ENCODE measurements at regions not wholly inside any gene's neighbourhood (a gene's known extent, or its start where the extent isn't known, plus 50 kb on each side); places are given as distances from the start of the nearest gene placed in this dataset.

DNA sequence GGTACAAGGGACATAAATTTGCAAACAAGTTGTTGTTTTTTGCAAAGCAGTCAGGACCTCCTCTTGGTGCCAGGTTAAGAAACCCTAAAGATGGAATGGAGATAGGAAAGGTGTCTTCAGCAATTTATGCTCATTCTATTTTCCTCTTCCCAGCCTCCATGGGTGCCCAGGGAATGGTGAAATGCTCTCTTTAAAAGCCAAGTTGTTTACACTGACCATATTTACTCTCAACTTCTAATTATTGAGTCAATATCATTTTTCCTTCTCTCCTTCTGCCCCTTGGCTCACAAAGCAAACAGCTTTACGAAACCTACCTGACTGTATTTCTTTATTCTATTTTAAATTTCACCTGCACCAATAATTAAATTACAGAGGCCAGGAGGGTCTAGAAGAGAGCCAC, 138.5 kb upstream of the IRX3 start:
- Mint-ChIP-seq H3K4me3 (no peak overlapping the region), H3K9me3 (no peaks in the 10 kb centered on the region), H3K27me3 (peaks cover 17 to 53% of the 10 kb centered on the region in 2 donors), H3K4me1 (ENCODE audit: low read depth in 2 of 2) (peaks cover 0 to 1% of the 10 kb centered on the region in 2 donors), H3K36me3 (ENCODE audit: insufficient read depth) (peaks cover 3% of the 10 kb centered on the region), H3K27ac (no peak overlapping the region)
- DNase-seq: no peak
- no peak for ATAC-seq (replicated peaks)

DNA sequence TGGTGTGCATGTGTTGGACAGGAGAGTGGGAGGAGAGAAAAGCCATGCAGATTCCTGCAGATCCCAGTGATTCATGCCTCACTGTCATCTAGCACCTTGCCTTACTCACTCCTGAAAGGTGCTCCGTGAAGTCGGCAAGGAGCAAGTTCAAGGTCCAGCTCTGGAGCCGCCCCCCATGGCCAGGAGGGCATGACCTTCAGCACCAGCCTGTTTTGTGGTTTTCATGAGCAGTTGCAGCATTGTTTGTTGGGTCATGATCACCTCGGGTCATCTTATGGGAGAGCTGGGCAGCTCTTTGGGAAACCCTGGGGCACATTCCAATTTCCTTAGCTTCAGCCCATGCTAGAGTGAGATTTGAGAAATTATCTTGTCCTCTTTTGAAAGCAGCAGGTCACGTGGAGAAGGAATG, 137.5 kb upstream of the IRX3 start:
- ATAC-seq (replicated peaks): no peak
- peaks cover 0 to 1% of the 10 kb centered on the region in 2 donors for H3K4me1 Mint-ChIP-seq (ENCODE audit: low read depth in 2 of 2)
- DNase-seq: no peak
- H3K36me3 Mint-ChIP-seq (ENCODE audit: insufficient read depth): peaks cover 3% of the 10 kb centered on the region
- peaks cover 17 to 44% of the 10 kb centered on the region in 2 donors for H3K27me3 Mint-ChIP-seq
- no peak overlapping the region for H3K4me3 Mint-ChIP-seq
- H3K27ac Mint-ChIP-seq: no peak overlapping the region
- H3K9me3 Mint-ChIP-seq: no peaks in the 10 kb centered on the region

DNA sequence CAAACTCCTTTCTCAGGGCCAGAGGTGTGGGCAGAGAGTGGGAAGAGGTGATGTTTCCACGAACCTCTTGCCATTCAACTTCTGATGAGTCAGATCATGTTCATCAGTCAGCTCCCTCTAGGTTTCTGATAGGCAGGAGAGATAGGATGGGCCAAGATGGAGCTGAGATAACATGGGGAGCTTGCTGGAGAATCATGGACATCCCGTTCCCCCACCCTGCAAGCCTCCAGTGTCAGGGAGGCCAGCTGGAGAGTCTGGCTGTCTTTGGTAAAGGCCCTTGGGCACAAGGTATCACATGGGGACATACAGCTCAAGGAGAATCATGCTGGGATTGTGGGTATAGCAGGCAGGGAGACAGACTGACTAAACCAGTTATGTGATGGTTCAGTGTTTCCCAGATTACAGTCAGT, 136.0 kb upstream of the IRX3 start:
- DNase-seq: no peak
- Mint-ChIP-seq H3K4me1 (ENCODE audit: low read depth in 2 of 2) (peaks cover 0 to 1% of the 10 kb centered on the region in 2 donors), H3K27me3 (peaks cover 17 to 34% of the 10 kb centered on the region in 2 donors), H3K4me3 (no peak overlapping the region), H3K36me3 (ENCODE audit: insufficient read depth) (peaks cover 3% of the 10 kb centered on the region), H3K9me3 (no peaks in the 10 kb centered on the region), H3K27ac (no peak overlapping the region)
- ATAC-seq (replicated peaks): no peak

DNA sequence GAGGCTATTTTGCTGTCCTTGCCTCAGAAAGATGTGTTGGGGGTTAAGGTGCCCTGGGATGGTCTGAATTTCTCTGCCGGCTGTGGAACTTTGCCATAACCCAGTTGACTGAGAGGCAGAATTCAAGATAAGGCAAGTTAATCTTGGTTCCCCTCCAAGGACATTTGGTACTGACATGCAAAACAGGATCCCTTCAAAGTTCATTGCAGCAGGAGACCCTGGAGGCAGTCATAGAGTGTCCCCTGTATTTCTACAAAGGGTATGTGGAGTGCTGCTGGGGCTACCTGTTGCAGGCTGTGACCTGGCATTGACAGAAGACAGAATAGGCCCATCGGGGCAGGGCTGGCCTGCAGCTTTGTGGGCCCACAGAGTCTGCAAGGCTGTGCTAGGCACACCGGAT, 135.6 kb upstream of the IRX3 start:
- Mint-ChIP-seq H3K9me3 (no peaks in the 10 kb centered on the region), H3K27ac (no peak overlapping the region), H3K36me3 (ENCODE audit: insufficient read depth) (peaks cover 3% of the 10 kb centered on the region), H3K4me1 (ENCODE audit: low read depth in 2 of 2) (peaks cover 0 to 1% of the 10 kb centered on the region in 2 donors), H3K4me3 (no peak overlapping the region), H3K27me3 (peaks cover 16 to 31% of the 10 kb centered on the region in 2 donors)
- DNase-seq: no peak
- no peak for ATAC-seq (replicated peaks)

DNA sequence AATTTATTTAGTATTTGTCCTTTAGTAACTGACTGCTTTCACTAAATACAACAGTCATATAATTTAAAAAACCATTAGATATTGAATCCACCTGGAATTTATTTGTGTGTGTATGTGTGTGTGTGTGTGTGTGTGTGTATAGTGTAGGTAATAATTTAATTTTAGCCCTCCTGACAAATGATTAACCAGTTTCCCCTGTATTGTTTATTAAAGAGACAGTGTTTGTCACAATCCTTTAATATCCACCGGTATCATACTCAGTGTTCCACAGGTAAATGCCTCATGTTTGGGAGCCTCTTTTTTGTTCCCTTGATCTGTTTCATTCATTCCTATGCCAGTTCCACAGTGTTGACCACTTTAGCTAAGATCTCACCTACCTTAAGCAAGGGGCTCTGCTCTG, 134.6 kb upstream of the IRX3 start:
- Mint-ChIP-seq H3K4me1 (ENCODE audit: low read depth in 2 of 2) (peaks cover 0 to 1% of the 10 kb centered on the region in 2 donors), H3K9me3 (no peaks in the 10 kb centered on the region)

DNA sequence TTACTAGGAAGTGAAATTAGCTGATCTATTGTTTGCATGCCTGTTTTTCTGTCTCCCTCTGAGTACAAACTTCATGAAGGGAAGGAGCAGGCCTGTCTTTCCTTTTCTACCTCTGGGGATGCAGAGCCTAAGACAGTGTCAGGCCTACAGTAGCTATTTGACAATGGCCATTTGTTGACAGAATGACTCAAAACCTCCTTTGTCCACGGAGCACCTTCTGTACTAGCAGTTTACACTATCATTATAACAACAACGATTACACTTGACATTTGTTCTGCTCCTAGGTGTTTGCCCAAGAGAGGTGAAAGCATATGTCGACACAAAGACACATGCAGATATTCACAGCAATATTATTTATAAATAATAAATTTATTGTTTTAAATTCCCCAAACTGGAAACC, 132.3 kb upstream of the IRX3 start:
- H3K36me3 Mint-ChIP-seq (ENCODE audit: insufficient read depth): no peaks in the 10 kb centered on the region
- H3K27me3 Mint-ChIP-seq: peaks cover 0 to 9% of the 10 kb centered on the region in 2 donors
- DNase-seq (no peak), ATAC-seq (replicated peaks) (no peak)
- H3K9me3 Mint-ChIP-seq: no peaks in the 10 kb centered on the region
- no peak overlapping the region for H3K27ac Mint-ChIP-seq
- peaks cover 0 to 1% of the 10 kb centered on the region in 2 donors for H3K4me1 Mint-ChIP-seq (ENCODE audit: low read depth in 2 of 2)
- H3K4me3 Mint-ChIP-seq: no peak overlapping the region

More for the DNA sequence above, 134.6 kb upstream of the IRX3 start:
- Mint-ChIP-seq H3K4me3 (no peak overlapping the region), H3K27ac (no peak overlapping the region), H3K27me3 (peaks cover 7 to 22% of the 10 kb centered on the region in 2 donors), H3K36me3 (ENCODE audit: insufficient read depth) (peaks cover 2% of the 10 kb centered on the region)
- ATAC-seq (replicated peaks) (no peak), DNase-seq (no peak)

DNA sequence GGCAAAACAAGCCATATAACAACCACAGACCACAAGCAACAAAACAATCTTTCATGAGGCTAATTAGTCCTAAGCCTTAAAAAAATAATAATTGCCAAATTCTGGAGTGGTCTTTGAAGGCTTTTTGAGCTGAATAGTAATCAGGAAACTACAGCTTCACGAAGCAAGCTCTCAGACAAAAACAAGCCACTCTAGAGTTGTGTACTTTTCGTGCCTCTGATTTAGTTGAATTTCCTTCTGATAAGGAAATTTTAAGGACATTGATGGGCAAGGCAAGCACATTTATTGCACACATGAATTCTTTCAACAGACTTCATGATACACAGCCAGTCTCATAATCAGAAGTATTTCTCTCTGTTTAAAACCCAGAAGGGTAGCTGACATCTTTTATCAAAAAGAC, 130.8 kb upstream of the IRX3 start:
- no peak for ATAC-seq (replicated peaks)
- peaks cover 0 to 1% of the 10 kb centered on the region in 2 donors for H3K4me1 Mint-ChIP-seq (ENCODE audit: low read depth in 2 of 2)
- H3K9me3 Mint-ChIP-seq: no peaks in the 10 kb centered on the region

DNA sequence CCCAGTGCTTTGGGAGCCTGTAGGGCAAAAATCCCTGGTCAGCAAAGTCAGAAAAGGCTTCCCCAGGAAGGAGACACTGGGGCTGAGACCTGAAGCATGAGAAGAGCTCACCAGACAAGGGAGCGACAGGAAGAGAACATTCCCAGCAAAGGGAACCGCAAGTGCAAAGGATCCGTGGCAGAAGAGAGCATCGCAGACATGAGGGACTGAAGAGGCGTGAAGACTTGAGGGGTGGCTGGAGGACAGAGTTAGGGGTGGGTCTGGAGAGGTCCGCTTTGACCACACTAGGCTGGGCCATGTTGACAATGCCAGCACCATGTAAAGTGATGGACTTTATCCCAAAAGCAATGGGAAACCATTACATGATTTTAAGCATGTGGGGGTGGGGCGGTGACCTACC, 128.1 kb upstream of the IRX3 start:
- H3K9me3 Mint-ChIP-seq: no peaks in the 10 kb centered on the region
- DNase-seq (no peak), ATAC-seq (replicated peaks) (no peak)
- no peak overlapping the region for H3K4me3 Mint-ChIP-seq
- peaks cover 0 to 8% of the 10 kb centered on the region in 2 donors for H3K27me3 Mint-ChIP-seq
- H3K36me3 Mint-ChIP-seq (ENCODE audit: insufficient read depth): no peaks in the 10 kb centered on the region
- H3K27ac Mint-ChIP-seq: no peak overlapping the region
- H3K4me1 Mint-ChIP-seq (ENCODE audit: low read depth in 2 of 2): no peaks in the 10 kb centered on the region

More for the DNA sequence above, 130.8 kb upstream of the IRX3 start:
- peaks cover 0 to 4% of the 10 kb centered on the region in 2 donors for H3K27me3 Mint-ChIP-seq
- H3K4me3 Mint-ChIP-seq: no peak overlapping the region
- no peak for DNase-seq
- no peaks in the 10 kb centered on the region for H3K36me3 Mint-ChIP-seq (ENCODE audit: insufficient read depth)
- H3K27ac Mint-ChIP-seq: no peak overlapping the region

DNA sequence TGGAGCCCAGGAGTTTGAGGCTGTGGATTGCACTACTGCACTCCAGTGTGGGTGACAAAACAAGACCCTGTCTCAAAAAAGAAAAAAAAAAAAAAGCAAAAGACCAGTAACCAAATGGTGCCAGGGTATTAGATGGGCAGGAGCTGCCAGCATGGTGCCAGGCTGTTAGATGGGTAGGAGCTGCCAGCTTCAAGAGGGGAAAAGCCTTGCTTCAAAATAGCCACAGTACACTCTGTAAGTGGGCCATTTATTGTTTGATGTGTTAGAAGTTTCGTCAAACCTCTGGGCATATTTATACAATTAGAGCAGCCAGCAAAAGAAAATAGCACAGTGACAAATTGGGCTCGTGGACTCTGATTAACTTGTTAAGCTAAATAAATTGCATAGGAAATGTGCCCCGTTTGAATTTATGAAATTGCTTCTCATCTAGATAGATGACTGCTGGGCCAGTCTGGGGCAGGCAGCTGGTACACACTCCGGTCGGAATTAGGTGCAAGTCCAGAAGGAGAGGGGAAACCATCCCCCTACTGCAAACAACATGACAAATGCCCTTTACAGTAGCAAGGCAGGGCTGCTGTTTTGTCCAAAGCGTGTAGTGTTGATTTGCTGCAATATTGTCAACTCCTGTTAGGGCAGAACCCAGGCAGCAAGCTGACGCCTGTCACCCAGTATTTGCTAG, 126.3 kb upstream of the IRX3 start:
- no peak overlapping the region for H3K4me3 Mint-ChIP-seq
- no peaks in the 10 kb centered on the region for H3K36me3 Mint-ChIP-seq (ENCODE audit: insufficient read depth)
- no peak for DNase-seq
- H3K4me1 Mint-ChIP-seq (ENCODE audit: low read depth in 2 of 2): no peaks in the 10 kb centered on the region
- ATAC-seq (replicated peaks): no peak
- no peaks in the 10 kb centered on the region for H3K9me3 Mint-ChIP-seq
- no peak overlapping the region for H3K27ac Mint-ChIP-seq
- peaks cover 0 to 8% of the 10 kb centered on the region in 2 donors for H3K27me3 Mint-ChIP-seq

DNA sequence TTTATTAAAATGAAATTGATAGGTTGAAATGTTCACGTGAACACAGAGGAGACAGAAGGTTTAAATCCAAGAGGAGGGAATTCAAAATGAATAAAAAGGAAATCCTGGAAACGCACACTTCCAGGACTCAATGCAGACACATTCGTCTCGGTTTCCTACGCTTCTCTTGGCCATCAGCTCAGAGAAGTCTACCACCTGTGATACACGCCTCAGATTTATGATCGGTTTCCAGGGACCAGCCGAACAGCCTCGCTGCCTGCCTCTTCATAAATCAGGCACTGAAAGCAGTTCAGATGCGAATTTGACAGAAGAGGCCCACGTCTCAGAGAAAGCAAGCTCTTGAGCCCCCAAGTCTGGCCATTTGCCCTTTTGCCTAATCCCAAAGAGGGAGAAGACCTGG, 125.5 kb upstream of the IRX3 start:
- Mint-ChIP-seq H3K9me3 (no peaks in the 10 kb centered on the region), H3K4me3 (no peak overlapping the region), H3K4me1 (ENCODE audit: low read depth in 2 of 2) (no peaks in the 10 kb centered on the region)

DNA sequence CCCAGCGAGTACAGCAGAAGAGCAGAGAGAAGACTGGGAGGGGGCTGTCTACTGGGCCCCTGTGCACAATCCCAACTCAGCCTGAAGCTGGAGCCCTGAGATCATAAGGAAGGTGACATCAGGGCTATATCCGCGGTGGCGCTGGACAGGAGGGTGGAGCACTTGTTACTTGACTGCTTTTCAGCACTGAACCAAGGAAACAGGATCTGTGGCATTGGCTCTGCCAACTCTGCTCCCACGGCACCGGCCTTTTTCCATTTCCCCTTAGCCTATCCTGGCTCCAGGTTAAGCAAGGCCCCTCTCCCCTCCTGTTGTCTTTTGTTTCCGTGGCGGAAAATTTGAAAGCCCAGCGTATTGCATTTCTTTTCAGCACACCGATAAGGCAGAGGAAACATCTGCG, 125.0 kb upstream of the IRX3 start:
- Mint-ChIP-seq H3K27ac (no peak overlapping the region), H3K9me3 (no peaks in the 10 kb centered on the region), H3K27me3 (peaks cover 0 to 8% of the 10 kb centered on the region in 2 donors), H3K4me1 (ENCODE audit: low read depth in 2 of 2) (no peaks in the 10 kb centered on the region), H3K36me3 (ENCODE audit: insufficient read depth) (no peaks in the 10 kb centered on the region), H3K4me3 (no peak overlapping the region)
- ATAC-seq (replicated peaks) (no peak), DNase-seq (no peak)

More for the DNA sequence above, 125.5 kb upstream of the IRX3 start:
- no peak for DNase-seq
- ATAC-seq (replicated peaks): no peak
- H3K27me3 Mint-ChIP-seq: peaks cover 0 to 8% of the 10 kb centered on the region in 2 donors
- no peak overlapping the region for H3K27ac Mint-ChIP-seq
- no peaks in the 10 kb centered on the region for H3K36me3 Mint-ChIP-seq (ENCODE audit: insufficient read depth)

DNA sequence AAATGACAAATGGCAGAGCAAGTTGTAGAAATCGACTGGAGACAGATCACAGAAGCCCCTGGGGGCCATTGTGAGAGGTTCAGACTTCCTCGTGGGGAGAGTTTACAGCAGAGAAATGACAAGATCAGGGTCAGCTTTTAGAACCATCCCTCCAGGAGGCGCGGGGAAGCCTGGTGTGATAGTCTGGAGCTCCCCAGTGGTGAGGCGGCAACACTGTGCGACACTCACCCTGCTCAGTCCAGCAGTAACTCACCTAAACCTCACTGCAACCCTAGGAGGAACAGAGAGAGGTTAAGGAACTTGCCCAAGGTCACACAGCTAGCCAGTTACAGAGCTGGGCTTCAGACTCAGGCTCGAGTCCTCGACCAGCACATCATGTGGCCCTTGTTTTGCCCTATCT, 123.4 kb upstream of the IRX3 start:
- peaks cover 0 to 16% of the 10 kb centered on the region in 2 donors for H3K27me3 Mint-ChIP-seq
- no peak overlapping the region for H3K27ac Mint-ChIP-seq
- H3K36me3 Mint-ChIP-seq (ENCODE audit: insufficient read depth): no peaks in the 10 kb centered on the region
- DNase-seq: no peak
- H3K9me3 Mint-ChIP-seq: no peaks in the 10 kb centered on the region
- no peaks in the 10 kb centered on the region for H3K4me1 Mint-ChIP-seq (ENCODE audit: low read depth in 2 of 2)
- no peak for ATAC-seq (replicated peaks)
- H3K4me3 Mint-ChIP-seq: no peak overlapping the region

DNA sequence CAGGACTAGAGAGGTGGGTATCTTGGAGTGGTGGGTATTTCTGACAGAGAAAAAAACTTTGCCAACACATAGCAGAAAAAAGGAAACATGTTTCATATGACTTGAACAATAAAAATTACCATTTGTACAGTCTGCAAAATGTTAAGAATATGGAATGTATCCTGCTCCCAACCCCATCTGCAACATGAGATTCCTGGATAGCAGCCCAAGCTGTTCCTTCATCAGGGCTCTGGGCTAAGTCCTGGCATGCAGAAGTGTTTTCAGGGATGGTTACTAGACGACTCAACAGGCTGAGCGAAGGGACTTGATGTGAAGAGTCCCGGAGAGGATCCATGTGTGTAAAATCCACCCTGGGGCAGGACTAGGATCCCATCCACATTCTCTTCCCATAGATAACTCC, 121.0 kb upstream of the IRX3 start:
- Mint-ChIP-seq H3K4me1 (ENCODE audit: low read depth in 2 of 2) (no peaks in the 10 kb centered on the region), H3K27ac (no peak overlapping the region), H3K9me3 (no peaks in the 10 kb centered on the region), H3K36me3 (ENCODE audit: insufficient read depth) (no peaks in the 10 kb centered on the region), H3K4me3 (no peak overlapping the region), H3K27me3 (peaks cover 0 to 16% of the 10 kb centered on the region in 2 donors)
- DNase-seq (no peak), ATAC-seq (replicated peaks) (no peak)

DNA sequence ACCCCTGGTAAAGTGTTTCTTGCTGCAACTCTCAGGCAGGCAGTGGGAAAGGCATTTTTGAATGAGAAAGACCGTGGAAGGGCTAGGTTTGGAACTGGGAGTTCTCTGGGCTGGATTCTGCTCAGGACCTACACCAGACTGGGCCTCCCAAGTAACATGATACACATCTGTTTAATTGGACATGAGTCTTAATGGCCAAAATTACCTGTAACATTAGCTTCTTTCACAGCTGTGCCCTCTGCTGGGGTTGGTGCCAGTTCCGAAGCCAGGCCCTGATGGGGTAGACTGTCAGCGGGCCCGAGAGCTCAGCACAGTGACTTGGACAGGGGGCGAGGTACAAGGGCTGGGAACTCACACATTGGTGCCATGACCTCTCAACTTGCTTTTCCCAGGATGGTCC, 118.9 kb upstream of the IRX3 start:
- ATAC-seq (replicated peaks): no peak
- no peaks in the 10 kb centered on the region for H3K9me3 Mint-ChIP-seq
- peaks cover 0 to 9% of the 10 kb centered on the region in 2 donors for H3K27me3 Mint-ChIP-seq
- no peak for DNase-seq
- no peaks in the 10 kb centered on the region for H3K4me1 Mint-ChIP-seq (ENCODE audit: low read depth in 2 of 2)
- no peak overlapping the region for H3K4me3 Mint-ChIP-seq
- H3K27ac Mint-ChIP-seq: no peak overlapping the region
- H3K36me3 Mint-ChIP-seq (ENCODE audit: insufficient read depth): no peaks in the 10 kb centered on the region

Data from effector memory CD8-positive, alpha-beta T cell (primary cell).